Psoas muscle (tissue), 7 donors: ENCODE measurements at regions not wholly inside any gene's neighbourhood (a gene's known extent, or its start where the extent isn't known, plus 50 kb on each side); places are given as distances from the start of the nearest gene placed in this dataset.

Experiments used
- ATAC-seq, 4 donors: fragments of 200-7000 bp; cut with Tn5 transposase; one replicate each; pipeline ENCODE4 v1.9.1; 2020; ENCODE audit warnings: moderate library complexity in 3 of 4, mild to moderate bottlenecking in 2 of 4
- DNase-seq, 2 donors: peaks; one replicate each; pipeline ENCODE4 v3.0.0-alpha.2; 2020
- H3K27ac ChIP-seq: fragments of 200-600 bp; one replicate; pipeline ENCODE4 v1.8.0; 2022
- H3K27me3 ChIP-seq, 3 donors: fragments of 200-600 bp in 1 of 3; one replicate each; pipeline versions ENCODE4 v1.6.1 to v1.8.0; 2013 to 2022; ENCODE audit warnings: low read length in 2 of 3, mild to moderate bottlenecking in 2 of 3, moderate library complexity in 1 of 3; ENCODE audit not compliant: insufficient read depth in 3 of 3
- H3K36me3 ChIP-seq, 2 donors: fragments of 200-600 bp in 1 of 2; one replicate each; pipeline versions ENCODE4 v1.6.1 to v1.8.0; 2013 to 2022; ENCODE audit warnings: low read depth in 1 of 2, mild to moderate bottlenecking in 1 of 2, moderate library complexity in 1 of 2; ENCODE audit not compliant: insufficient read depth in 1 of 2
- H3K4me1 ChIP-seq: fragments of 200-600 bp; one replicate; pipeline ENCODE4 v1.8.0; 2022
- H3K4me3 ChIP-seq: fragments of 200-600 bp; one replicate; pipeline ENCODE4 v1.8.0; 2022; ENCODE audit warnings: mild to moderate bottlenecking
- H3K9me3 ChIP-seq: fragments of 200-600 bp; one replicate; pipeline ENCODE4 v1.8.0; 2022
- WGBS, 3 donors: extraction: QIAGEN DNeasy Blood & Tissue Kit; methylation state at CpG; one replicate each; pipeline versions ENCODE4 v1.1.6 to v1.1.7; 2013; 5-methylcytosine and 5-hydroxymethylcytosine counted together
- intact Hi-C, 2 donors: fragments of 100-400 bp; cut with DNase I; formaldehyde crosslinking; loops; one replicate each; pipeline versions ENCODE4 v1.11.0 to v1.14.2; 2022
- TF ChIP-seq, protein P1 (sequence below): fragments of 200-600 bp; IDR thresholded peaks from one replicate; pipeline ENCODE4 v1.8.0; 2022; ENCODE audit warnings: antibody characterized with exemption
- donor health status: healthy with polysubstance abuse.
- donor health status: DM: no; HTN: no; CAD: no; lungs with moderate emphysema.
- donor health status: Bipolar disorder and iron deficiency.
- donor health status: healthy.
- donor health status: DM: yes; HTN: yes; CAD: no.
- donor health status: DM: no; HTN: no; CAD: no.
- donor health status: DM: yes; HTN: yes; CAD: no.

DNA sequence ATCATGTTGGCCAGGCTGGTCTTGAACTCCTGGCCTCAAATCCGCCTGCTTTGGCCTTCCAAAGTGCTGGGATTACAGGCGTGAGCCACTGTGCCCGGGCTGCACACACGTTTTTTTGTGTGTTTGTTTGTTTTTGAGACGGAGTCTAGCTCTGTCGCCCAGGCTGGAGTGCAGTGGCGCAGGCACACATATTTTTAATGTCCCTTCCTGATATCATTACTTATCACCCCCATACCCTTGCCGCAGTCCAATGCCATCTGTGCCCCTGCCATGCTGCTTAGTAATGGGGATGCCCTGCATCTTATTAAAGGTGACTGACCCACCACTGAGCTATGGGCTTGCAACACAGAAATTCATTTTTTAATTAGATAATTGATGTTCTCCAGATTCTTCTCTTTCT, 180.7 kb downstream of the TEX36 start:
- DNase-seq (no peak), ATAC-seq (no peak)
- Histone ChIP-seq H3K4me1 (no peaks in the 10 kb centered on the region), H3K27ac (no peak overlapping the region), H3K36me3 (no peaks in the 10 kb centered on the region), H3K27me3 (peaks cover 0 to 5% (median 2%) of the 10 kb centered on the region in 3 donors), H3K4me3 (no peak overlapping the region), H3K9me3 (no peaks in the 10 kb centered on the region)
- TF ChIP-seq, protein P1, sequence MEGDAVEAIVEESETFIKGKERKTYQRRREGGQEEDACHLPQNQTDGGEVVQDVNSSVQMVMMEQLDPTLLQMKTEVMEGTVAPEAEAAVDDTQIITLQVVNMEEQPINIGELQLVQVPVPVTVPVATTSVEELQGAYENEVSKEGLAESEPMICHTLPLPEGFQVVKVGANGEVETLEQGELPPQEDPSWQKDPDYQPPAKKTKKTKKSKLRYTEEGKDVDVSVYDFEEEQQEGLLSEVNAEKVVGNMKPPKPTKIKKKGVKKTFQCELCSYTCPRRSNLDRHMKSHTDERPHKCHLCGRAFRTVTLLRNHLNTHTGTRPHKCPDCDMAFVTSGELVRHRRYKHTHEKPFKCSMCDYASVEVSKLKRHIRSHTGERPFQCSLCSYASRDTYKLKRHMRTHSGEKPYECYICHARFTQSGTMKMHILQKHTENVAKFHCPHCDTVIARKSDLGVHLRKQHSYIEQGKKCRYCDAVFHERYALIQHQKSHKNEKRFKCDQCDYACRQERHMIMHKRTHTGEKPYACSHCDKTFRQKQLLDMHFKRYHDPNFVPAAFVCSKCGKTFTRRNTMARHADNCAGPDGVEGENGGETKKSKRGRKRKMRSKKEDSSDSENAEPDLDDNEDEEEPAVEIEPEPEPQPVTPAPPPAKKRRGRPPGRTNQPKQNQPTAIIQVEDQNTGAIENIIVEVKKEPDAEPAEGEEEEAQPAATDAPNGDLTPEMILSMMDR = no peak
- 84 to 90% (median 89%) methylated on average over 8 of the region's 8 CpGs for WGBS, 3 donors
- intact Hi-C loops = loop anchor here in 1 of 2 donors (1.0 kb wide), 1 partner anchor 8 kb away; no protein-coding TSS in a partner anchor

DNA sequence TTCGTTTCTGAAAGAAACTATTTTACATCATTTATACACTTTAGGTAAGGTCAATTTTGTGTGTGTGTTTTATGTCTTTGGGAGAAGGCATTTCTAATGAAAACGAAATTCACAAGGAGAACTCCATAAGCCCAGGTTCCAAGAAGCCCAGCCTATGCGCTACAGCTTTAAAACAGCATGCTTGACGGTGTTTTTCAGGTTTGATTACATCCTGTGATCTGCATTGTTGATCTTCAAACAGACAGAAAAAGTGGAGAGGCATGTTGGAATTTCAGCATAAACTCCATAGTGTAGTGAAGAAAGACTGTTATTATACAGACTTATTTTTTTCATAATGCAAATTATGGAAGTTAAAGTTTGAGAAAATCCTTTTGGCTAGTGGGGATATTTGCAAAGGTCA, 187.6 kb downstream of the TEX36 start:
- 64 to 83% (median 71%) methylated on average over 4 of the region's 4 CpGs for WGBS, 3 donors
- intact Hi-C loops = no loop called here
- Histone ChIP-seq H3K4me1 (no peaks in the 10 kb centered on the region), H3K27me3 (no peaks in the 10 kb centered on the region), H3K9me3 (no peaks in the 10 kb centered on the region), H3K36me3 (no peaks in the 10 kb centered on the region), H3K4me3 (no peak overlapping the region), H3K27ac (no peak overlapping the region)
- TF ChIP-seq, protein P1 = no peak
- DNase-seq (no peak), ATAC-seq (no peak)

DNA sequence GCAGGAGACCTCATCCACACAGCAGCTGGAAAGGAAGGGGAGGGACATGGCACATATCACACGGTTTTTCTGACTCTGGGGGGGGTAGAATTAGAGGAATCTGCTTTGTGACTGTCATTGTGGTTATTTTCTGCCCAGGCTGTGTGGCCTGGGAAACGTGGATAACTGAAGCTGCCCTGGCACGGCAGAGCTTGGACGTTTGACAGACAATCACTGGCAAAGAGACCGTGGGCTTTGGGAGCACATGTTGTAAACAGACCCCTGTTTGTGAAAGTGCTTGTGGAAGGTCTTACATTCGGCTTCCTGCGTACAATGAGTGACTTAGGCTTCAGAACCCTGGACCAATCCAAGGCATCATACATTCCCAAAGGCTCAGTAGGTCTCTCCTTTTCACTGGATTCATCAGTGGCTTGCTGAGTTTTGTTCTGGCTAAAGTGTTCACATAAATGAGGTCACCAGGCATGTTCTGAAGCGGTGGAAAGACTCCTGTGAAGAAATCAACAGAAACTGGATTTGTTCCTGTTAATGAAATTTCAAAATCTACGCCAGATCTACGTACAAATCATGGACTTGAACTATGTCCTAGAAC, 188.2 kb downstream of the TEX36 start:
- peaks cover 0 to 5% (median 0%) of the 10 kb centered on the region in 3 donors for H3K27me3 ChIP-seq
- no peaks in the 10 kb centered on the region for H3K4me1 ChIP-seq
- DNase-seq = no peak
- TF ChIP-seq, protein P1 = no peak
- intact Hi-C loops = no loop called here
- WGBS, 3 donors = 25 to 43% (median 28%) methylated on average over 10 of the region's 10 CpGs
- no peak for ATAC-seq
- no peak overlapping the region for H3K4me3 ChIP-seq
- H3K27ac ChIP-seq = no peak overlapping the region
- H3K36me3 ChIP-seq = no peaks in the 10 kb centered on the region
- no peaks in the 10 kb centered on the region for H3K9me3 ChIP-seq

DNA sequence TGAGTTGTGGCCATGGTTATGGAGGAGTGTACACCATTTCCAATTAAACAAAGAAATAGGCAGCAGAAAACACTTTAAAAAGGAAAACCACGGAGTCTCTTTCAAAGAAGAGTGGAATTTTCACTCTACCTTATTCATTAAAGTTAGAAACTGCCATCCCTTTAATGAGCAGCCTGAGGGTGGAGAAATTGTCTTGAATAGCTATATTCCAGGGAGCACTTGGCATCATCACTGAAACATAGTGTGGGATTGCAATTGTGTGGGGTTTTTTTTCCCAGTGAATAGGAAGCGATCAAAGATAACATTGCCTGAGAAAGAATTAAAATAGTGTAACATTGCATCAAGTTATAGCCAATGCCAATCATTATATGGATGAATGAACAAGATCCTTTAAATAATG, 191.6 kb downstream of the TEX36 start:
- DNase-seq = no peak
- peaks cover 0 to 14% (median 2%) of the 10 kb centered on the region in 3 donors for H3K27me3 ChIP-seq
- TF ChIP-seq, protein P1 = no peak
- H3K4me3 ChIP-seq = no peak overlapping the region
- H3K27ac ChIP-seq = no peak overlapping the region
- no peaks in the 10 kb centered on the region for H3K36me3 ChIP-seq
- H3K9me3 ChIP-seq = no peaks in the 10 kb centered on the region
- 86 to 95% (median 90%) methylated on average over 2 of the region's 2 CpGs for WGBS, 3 donors
- ATAC-seq = no peak
- intact Hi-C loops = no loop called here
- no peaks in the 10 kb centered on the region for H3K4me1 ChIP-seq

DNA sequence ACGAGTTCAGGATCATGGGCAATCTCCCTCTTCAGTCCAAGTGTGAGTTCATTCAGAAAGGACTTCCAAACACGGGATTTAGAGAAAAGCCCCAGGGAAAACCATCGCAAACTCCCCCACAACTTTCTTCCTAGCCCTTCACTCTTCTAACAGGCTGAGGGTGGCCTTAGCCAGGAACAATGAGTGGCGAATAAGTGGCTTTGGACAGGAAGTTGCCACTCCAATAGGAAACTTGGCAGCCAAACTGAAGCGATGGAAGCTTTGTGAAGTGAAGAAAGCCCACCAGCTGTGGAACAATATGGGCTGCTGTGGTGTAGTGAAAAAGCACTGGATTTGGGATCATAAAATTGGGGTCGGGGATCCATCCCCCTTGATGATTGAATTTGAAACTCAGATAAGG, 193.2 kb downstream of the TEX36 start:
- ATAC-seq (no peak), DNase-seq (no peak)
- Histone ChIP-seq H3K27ac (no peak overlapping the region), H3K27me3 (peaks cover 0 to 14% (median 2%) of the 10 kb centered on the region in 3 donors), H3K9me3 (no peaks in the 10 kb centered on the region), H3K36me3 (no peaks in the 10 kb centered on the region), H3K4me3 (no peak overlapping the region), H3K4me1 (no peaks in the 10 kb centered on the region)
- WGBS, 3 donors = 13 to 25% (median 13%) methylated on average over 6 of the region's 6 CpGs
- TF ChIP-seq, protein P1 = no peak
- intact Hi-C loops = no loop called here
